GM04504 (cell line): ENCODE measurements at regions not wholly inside any gene's neighbourhood (a gene's known extent, or its start where the extent isn't known, plus 50 kb on each side); places are given as distances from the start of the nearest gene placed in this dataset.

Experiments used
- DNase-seq: peaks from one replicate; pipeline ENCODE4 v3.0.0-alpha.2; 2012; ENCODE audit warnings: low read depth

DNA sequence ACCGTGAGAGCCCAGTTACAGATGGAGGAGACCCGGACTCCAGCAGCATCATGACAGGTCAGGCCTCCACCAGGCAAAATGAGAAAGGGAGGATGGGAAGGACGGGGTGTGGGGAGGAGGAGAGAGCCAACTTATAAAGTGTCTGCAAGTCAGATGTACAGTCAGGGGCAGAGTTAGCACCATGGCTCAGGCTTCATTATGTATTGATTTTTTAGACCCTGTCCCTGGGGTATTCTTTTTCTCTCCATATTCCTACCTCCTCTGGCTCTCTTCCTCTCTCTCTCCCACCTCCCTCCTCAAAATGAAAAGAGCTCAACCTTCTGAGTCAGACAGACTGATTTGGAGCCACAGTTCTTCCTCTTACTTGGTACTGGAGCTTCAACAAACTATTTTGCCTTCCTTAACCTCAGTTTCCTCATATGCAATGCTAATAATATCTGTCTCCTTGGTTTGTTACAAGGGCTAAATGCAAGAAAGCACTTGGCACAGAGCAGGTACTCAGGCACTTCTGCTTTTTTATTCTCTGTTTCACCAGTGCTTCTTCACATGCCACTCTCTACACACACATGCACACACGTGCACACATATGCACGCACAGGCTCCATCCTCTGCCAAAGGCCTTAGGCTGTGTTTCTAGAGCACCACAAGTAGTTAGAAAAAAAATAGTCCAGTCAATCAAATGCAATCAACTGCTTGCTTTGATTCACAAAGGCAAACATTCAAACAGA, 92.3 kb upstream of the PKDCC start:
- DNase-seq = no peak

DNA sequence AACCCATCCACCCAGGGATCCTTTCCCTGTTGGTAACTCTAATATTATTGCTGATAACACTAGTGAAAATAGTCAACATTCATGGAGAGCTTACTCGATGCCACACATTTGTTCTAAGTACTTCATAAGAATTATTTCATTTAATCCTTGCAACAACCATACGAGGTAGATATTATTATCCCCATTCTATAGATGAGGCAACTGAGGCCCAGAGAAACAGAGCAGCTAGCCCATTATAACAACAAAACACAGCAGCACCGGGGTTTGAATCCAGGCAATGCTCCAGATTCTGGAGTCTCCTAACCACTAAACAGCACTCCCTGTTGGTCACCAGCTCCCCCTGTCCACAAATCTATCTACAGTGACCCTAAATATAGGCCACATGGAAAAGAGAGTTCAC, 90.4 kb upstream of the PKDCC start:
- no peak for DNase-seq

- DNase-seq = no peak
These were observed 89.6 kb upstream of the PKDCC start for GRCh38 chr2:41958251-41958650.

- no peak for DNase-seq
These were observed 89.0 kb upstream of the PKDCC start for GRCh38 chr2:41958775-41959174.

DNA sequence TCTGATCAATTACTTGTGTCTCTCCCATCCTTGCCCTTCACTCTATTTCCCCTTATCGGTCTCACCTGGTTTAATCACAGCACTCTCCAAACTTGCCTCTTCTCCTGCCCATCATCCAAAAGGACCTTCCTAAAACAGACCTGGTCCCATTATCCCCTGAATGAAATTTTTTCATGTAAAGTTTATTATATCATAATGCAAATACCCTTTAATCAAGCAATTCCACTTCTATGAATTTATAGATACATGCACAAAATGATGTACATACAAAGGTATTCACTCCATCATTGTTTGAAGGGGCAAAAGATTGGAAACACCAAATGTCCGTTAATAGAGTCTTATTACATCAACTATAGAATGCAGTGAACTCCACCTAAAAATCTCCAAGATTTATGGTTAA, 88.1 kb upstream of the PKDCC start:
- no peak for DNase-seq

DNA sequence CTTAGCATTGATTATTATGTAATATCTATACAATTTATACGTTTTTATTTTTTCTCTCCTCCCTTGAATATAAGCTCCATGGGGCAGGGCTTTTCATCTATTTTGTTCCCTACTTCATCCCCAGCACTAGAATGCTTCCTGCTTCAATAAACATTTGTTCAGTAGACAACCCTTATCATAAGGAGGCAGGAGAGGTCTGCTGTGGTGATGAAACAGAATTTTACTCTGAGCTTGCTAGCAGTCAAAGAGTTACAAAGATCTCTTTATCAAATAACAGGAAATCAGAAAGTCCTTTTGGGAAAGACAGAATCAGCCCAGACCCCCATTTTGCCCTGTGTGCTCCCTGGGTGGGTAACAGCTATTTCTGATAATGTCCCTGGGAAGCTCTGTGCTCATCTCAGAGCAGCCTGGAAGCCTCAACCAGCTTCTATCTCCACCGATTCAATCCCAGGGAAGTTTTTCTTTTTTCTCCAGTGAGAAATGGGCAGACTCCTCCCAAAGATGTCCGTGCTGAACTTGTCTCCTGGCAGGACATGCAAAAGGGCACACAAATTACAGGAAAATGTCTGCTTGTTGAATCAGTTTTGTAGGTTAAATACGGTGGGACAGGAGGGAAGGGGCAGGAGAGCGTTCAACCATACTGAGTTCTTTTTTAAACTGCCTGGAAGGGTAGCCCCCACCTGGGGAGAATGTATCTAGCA, 84.7 kb upstream of the PKDCC start:
- DNase-seq = no peak

DNA sequence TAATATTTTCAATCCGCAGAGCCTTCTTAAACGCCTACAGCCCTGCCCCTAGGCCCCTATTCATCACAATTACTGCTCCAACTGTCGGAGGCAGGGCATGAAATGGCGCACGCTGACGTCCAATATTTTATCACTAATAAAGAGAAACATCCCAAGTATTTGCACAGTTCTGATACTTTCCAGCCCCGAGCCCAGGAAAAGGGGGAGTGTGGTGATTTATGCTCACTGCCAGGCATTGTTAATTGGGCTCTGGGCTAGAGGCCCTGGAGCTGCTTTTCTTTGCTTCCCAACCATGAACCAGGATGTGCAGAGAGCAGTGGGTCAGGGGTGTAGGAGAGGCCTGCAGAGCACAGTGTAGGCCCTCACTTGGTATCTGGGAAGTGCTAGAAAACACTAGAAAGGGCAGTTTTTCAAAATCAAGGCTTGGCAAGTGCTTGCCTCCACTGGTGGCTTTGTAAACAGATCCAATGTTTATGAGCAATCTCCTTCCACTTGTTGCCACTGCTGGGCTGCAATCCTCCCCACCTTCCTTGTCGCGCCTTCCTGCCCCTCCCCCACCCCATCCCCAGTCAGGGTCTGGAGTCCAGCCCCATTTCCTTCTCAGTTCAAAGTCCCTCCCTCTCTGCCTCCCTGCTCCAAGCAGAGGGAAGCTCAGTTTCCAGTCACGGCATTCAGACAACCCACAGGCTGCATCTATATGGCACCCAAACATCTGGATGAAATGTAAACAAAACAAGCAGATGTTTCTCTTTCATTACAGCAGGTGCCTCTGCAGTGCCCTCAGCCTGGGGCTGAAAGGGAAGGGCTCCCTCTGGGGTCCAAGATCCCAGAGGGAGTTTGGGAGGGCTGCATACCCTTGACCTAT, 83.9 kb upstream of the PKDCC start:
- DNase-seq = peak; percentile 18

GRCh38 chr2:41965173-41965908, 82.5 kb upstream of the PKDCC start:
- DNase-seq = no peak

DNA sequence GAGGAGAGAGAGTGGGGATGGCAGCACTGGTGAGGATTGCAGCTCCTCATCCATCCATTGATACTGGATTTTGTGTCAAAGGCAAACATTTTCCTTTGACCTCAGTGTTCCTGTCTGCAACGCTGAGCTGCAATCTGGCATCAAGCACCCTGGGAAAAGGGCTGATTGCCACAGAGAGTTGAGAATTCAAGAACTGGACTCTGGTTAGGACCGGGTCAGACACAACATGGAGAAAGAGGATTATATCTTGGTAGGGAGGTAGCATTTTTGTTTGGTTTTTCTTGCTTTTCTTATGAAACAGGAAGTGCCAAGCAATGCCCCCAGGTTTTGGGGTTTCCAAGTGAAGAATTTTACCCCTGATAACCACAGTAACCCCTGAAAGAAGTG, 81.9 kb upstream of the PKDCC start:
- peak; percentile 35 for DNase-seq

DNA sequence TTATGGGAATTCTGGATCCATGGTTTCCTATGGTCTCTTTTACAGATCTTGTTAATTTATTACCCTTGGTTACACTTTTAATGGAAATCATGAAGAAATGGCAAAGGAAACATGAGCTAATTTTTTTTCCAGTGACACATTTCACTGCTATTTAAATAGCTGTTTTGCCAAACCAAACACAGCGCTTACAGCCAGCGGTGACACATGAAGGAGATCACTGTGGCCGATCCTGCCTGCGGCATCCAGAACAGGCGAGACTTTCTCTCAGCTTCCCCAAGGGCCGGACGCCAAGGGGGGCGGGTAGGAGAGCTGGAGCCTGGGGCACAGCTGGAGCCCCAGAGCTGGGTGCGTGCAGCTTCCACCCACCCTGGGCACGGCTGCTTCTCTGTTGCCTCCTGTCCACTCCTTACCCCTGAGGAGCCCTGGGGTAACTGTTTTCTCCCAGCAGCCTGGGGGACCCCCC, 81.4 kb upstream of the PKDCC start:
- peak; percentile 96 for DNase-seq

GRCh38 chr2:41966920-41967319, 80.9 kb upstream of the PKDCC start:
- DNase-seq = peak; percentile 40

DNA sequence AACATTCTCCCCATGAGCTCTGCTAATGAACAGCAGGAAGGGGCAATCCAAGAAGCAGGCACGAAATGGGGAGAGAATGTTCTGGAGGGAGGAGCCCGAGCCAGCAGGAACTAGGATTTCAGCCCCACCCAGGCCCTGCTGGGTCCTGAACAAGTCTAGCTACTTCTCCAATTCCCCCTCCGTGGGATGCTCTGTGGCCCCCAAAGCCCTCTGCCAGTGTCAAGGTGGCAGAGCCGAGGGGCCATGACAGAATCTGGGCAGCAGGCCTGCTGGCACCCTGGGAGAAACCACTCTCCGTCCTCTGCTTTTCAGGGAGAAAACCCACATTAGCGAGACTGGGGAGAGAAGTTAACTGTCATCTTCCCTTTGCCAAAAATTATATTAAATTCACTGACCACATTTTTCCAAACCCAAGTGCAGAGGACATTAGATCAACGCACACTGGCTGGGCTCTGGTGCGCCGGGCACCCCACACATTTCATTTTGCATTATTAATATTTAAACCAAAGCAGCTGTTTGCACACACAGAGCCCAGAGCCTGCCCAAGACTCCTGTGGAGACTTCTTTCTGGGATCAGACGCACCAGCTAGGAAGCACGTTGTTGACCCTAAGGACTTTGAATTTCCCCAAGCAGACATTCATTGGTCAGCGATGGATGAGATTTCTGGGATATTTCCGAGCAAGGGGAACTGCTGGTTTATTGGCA, 80.2 kb upstream of the PKDCC start:
- DNase-seq = no peak

- DNase-seq = no peak
These were observed 79.6 kb upstream of the PKDCC start for GRCh38 chr2:41968182-41968578.

DNA sequence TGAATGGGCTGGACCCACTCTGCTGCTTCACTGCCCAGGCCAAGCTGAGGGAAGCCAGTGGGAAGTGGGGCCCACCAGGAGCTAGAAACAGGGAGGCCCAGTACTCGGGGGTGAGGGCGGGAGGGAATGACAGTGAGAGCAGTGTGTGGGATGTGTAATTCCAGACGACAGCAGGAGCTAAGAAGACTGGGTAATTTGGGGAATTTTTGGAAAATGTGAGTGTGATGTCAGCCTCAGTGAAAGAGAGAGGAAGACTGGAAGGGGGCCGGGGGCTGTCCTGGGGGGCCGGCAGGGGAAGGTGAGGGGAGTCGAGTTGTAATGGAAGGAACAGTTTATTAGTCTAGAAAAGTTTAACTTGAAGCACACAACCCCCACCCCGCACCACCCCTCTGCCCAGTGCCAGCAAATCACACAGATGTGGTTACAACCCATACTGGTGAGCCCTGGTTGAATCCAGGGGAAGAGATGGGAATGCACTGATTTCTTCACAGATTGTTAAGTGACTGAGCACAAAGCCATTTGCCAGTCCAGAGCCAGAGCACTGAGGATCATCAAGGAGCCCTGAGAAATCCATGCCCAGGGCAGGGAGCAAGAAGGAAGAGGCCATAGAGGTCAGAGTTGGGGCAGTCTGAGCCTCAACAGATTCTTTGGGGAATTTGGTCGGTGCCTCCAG, 76.7 kb upstream of the PKDCC start:
- DNase-seq = no peak

DNA sequence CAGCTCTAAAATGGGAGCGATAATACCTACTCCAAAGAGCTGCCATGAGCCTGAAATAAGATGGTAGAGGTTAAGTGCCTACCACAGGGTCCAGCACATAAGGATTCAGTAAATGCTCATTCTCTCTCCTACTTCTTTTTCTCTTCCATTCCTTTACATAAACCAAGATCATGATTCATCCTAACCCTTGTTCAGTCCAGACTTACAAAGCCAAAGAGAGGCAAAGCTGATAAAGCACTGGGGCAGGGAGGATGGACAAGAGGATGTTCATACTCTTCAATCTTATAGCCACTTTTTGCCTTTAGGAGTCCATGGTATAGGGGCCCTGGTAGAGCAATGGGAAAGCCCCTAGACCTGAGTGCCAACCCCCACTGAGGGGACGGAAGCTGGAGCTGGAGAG, 75.6 kb upstream of the PKDCC start:
- DNase-seq = no peak

DNA sequence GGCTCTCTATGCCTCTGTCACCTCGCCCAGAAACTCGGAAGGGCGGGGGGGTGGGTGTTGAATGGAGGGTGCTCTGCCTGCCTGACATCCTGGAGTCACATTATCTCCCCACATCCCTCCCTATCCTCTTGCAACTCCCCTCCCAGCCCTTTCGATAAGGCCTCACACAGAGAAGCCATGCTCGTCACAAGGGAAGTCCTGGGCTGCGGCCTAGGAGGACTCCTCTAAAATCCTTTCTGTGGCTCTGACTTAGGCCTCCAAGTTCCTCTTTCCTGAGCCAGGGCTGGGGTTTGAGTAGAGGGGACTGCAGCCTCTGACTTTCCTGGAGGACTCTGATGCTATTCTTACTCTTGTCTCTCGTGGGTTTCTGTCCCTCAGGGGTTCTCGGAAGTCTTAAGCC, 75.0 kb upstream of the PKDCC start:
- no peak for DNase-seq

DNA sequence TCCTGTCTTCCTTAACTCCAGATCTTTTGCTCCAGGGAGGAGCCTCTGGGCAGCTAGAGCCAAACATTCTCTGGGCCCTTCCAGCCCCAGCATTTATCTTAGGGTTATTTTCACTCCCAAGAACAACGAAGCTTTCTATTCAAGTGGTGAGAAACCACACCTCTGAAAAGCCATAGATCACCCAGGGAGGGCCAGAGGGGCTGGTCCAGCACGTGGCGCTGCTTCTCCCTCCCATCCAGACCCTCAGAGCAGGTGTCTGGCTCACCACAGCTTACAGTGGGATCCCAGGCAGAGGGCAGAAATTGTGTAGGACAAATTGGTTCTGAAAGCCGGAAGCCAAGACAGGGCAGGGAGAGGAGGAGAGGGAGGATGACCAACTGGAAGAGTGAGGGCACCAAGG, 74.0 kb upstream of the PKDCC start:
- DNase-seq = no peak

DNA sequence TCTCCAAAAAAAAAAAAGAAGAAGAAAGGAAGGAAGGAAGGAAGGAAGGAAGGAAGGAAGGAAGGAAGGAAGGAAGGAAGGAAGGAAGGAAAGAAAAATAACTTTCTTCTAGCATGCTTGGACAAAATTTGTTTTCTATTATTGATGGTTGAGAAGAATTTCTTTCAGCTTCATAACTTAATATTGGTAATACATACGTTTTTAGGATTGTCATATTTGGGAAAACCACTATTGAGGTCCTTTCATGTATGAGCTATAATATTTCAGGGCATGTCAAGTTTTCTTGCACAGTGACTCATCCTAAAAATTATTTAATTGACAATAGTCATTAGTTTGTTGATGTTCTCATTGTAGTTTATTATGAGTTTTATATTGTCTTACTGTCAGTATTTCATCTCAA, 66.4 kb upstream of the PKDCC start:
- DNase-seq = no peak

DNA sequence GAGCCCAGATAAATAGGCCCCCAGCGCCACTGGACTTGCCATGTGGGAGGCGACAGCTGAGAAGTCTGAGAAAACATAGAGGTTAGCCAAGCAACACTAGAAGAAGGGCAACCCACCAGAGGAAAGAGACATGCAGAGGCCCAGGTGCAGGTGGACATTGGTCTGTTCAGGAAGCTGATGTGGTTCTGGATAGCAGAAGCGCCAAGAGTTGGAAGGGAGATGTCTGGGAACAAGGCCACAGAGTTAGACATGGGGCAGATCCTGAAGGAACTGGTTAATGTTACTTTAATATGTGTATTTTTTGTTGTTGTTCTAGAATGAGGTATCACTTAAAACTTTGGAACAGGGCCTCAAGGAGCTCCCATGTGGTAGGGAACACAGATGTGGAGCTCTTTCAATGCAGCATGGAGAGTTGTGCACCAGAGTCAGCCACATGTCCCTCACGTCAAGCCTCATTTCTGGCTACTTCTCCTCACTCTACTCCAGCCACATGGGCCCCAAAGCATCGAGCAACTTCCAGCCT, 62.2 kb upstream of the PKDCC start:
- no peak for DNase-seq

GRCh38 chr2:41989501-41990180, 58.2 kb upstream of the PKDCC start:
- DNase-seq = no peak
